BJ (cell line): ENCODE measurements at regions not wholly inside any gene's neighbourhood (a gene's known extent, or its start where the extent isn't known, plus 50 kb on each side); places are given as distances from the start of the nearest gene placed in this dataset. TPM values are rescaled to one million over a fixed set of nuclear protein-coding genes. Genes with fewer than 3 reads are reported as not detected.

Source experiments
- CTCF ChIA-PET: fragments of 350-600 bp; formaldehyde crosslinking; extraction: SDS; loops from one replicate; lab custom pipeline; 2021; ENCODE audit warnings: antibody characterized with exemption, inconsistent platforms; lab: Yijun Ruan, JAX
- POLR2A ChIA-PET: fragments of 300-600 bp; sonication (Branson Sonifier 250); formaldehyde crosslinking; extraction: SDS; loops from one replicate; lab custom pipeline; 2021; ENCODE audit warnings: antibody characterized with exemption; lab: Charles Lee
- DNase-seq: peaks from one replicate; pipeline ENCODE4 v3.0.0-alpha.2; 2011; ENCODE audit warnings: low read depth
- H3K27me3 ChIP-seq: 2 replicates; pipeline ENCODE4 v1.6.0; 2011; ENCODE audit warnings: low read length; ENCODE audit not compliant: control insufficient read depth, insufficient read depth
- H3K36me3 ChIP-seq: 2 replicates; pipeline ENCODE4 v1.5.1; 2011; ENCODE audit warnings: low read length; ENCODE audit not compliant: control insufficient read depth, insufficient read depth
- H3K4me3 ChIP-seq: 2 replicates; pipeline ENCODE4 v1.5.1; 2011; ENCODE audit warnings: low read depth, mild to moderate bottlenecking, control low read depth, low read length
- small RNA-seq: library from RNA; depleted of rRNA; stranded (forward); fragments of <200 nt; gene quantifications from one replicate; pipeline ENCODE3, GENCODE V24; 2012; ENCODE audit warnings: low replicate concordance, low read depth; ENCODE audit not compliant: insufficient read length
- TF ChIP-seq, protein P1 (sequence below): IDR thresholded peaks from 2 replicates; pipeline ENCODE4 v1.5.1; 2011; ENCODE audit warnings: low read depth, mild to moderate bottlenecking, control low read depth, inconsistent platforms, low read length, moderate library complexity; ENCODE audit not compliant: insufficient read depth

DNA sequence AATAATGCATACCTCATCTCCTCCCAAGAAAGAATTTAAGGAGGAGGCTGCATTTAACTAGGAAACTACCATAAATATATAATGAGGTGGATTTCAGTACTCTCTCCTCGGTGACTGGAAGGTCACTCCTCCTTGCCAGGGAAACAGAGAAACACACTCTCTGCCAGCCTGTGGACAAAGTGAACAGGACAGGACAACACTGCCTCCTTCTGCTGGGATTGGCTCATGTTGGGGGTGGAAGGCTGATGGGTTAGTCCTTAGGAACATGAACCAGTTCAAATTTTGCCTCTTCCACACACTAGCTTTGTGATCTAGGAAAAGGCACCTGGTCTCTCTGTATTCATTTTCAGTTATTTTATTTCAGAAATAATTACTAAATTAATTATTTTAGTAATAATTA is 50.6 kb upstream of the STEAP4 start:
- Histone ChIP-seq H3K27me3 (no peaks in the 10 kb centered on the region), H3K4me3 (no peak overlapping the region), H3K36me3 (no peaks in the 10 kb centered on the region)
- DNase-seq: no peak
- TF ChIP-seq, protein P1, sequence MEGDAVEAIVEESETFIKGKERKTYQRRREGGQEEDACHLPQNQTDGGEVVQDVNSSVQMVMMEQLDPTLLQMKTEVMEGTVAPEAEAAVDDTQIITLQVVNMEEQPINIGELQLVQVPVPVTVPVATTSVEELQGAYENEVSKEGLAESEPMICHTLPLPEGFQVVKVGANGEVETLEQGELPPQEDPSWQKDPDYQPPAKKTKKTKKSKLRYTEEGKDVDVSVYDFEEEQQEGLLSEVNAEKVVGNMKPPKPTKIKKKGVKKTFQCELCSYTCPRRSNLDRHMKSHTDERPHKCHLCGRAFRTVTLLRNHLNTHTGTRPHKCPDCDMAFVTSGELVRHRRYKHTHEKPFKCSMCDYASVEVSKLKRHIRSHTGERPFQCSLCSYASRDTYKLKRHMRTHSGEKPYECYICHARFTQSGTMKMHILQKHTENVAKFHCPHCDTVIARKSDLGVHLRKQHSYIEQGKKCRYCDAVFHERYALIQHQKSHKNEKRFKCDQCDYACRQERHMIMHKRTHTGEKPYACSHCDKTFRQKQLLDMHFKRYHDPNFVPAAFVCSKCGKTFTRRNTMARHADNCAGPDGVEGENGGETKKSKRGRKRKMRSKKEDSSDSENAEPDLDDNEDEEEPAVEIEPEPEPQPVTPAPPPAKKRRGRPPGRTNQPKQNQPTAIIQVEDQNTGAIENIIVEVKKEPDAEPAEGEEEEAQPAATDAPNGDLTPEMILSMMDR: no peak
- POLR2A ChIA-PET: no interaction called here
- CTCF ChIA-PET: no interaction called here

Small RNA genes lying in the stretch of these regions (small RNA-seq; reads per million reads assigned to genes)
- not detected for gene EIF4A1P13
- gene RF00272: not detected
